MCF 10A (cell line): ENCODE measurements at regions not wholly inside any gene's neighbourhood (a gene's known extent, or its start where the extent isn't known, plus 50 kb on each side); places are given as distances from the start of the nearest gene placed in this dataset.

Experiments
- BruUV-seq: library from RNA; stranded (reverse); fragments of 400-500 nt; replicated peaks from 2 replicates; lab custom pipeline; 2021; lab: Mats Ljungman, UMichigan
- CTCF ChIA-PET: fragments of 300-600 bp; sonication (Branson Sonifier 250); formaldehyde crosslinking; extraction: SDS; loops from one replicate; lab custom pipeline; 2021; ENCODE audit warnings: antibody characterized with exemption, inconsistent platforms; lab: Yijun Ruan, JAX
- POLR2A ChIA-PET: fragments of 300-600, 350-650 bp; sonication (Branson Sonifier 250); formaldehyde crosslinking; extraction: SDS; loops from one replicate; lab custom pipeline; 2020; ENCODE audit warnings: antibody characterized with exemption, inconsistent platforms; lab: Yijun Ruan, JAX
- DNase-seq: peaks from one replicate; pipeline ENCODE4 v3.0.0-alpha.2; 2018; ENCODE audit not compliant: unreplicated experiment
- H3K27ac Mint-ChIP-seq: one replicate; pipeline ENCODE4 v1.8.0; 2022; ENCODE audit warnings: mild to moderate bottlenecking, low read depth, mixed read lengths; ENCODE audit not compliant: unreplicated experiment
- H3K27me3 Mint-ChIP-seq: one replicate; pipeline ENCODE4 v1.8.0; 2022; ENCODE audit warnings: mixed read lengths; ENCODE audit not compliant: insufficient read depth, unreplicated experiment
- H3K36me3 Mint-ChIP-seq: one replicate; pipeline ENCODE4 v1.8.0; 2022; ENCODE audit warnings: mild to moderate bottlenecking, moderate library complexity, mixed read lengths; ENCODE audit not compliant: insufficient read depth, unreplicated experiment
- H3K4me1 Mint-ChIP-seq: one replicate; pipeline ENCODE4 v1.8.0; 2022; ENCODE audit warnings: mixed read lengths; ENCODE audit not compliant: insufficient read depth, unreplicated experiment
- H3K4me3 Mint-ChIP-seq: one replicate; pipeline ENCODE4 v1.8.0; 2022; ENCODE audit warnings: mild to moderate bottlenecking, moderate library complexity, mixed read lengths; ENCODE audit not compliant: unreplicated experiment
- H3K9me3 Mint-ChIP-seq: one replicate; pipeline ENCODE4 v1.8.0; 2022; ENCODE audit warnings: mixed read lengths; ENCODE audit not compliant: unreplicated experiment
- intact Hi-C: fragments of 100-400 bp; cut with micrococcal nuclease; formaldehyde crosslinking; loops from 2 replicates; pipeline ENCODE4 v1.14.1; 2022
- TF ChIP-seq, protein P1 (sequence below): fragments of 200-600 bp; IDR thresholded peaks from one replicate; pipeline ENCODE4 v1.8.0; 2022; ENCODE audit warnings: antibody characterized with exemption, mild to moderate bottlenecking; ENCODE audit not compliant: unreplicated experiment

DNA sequence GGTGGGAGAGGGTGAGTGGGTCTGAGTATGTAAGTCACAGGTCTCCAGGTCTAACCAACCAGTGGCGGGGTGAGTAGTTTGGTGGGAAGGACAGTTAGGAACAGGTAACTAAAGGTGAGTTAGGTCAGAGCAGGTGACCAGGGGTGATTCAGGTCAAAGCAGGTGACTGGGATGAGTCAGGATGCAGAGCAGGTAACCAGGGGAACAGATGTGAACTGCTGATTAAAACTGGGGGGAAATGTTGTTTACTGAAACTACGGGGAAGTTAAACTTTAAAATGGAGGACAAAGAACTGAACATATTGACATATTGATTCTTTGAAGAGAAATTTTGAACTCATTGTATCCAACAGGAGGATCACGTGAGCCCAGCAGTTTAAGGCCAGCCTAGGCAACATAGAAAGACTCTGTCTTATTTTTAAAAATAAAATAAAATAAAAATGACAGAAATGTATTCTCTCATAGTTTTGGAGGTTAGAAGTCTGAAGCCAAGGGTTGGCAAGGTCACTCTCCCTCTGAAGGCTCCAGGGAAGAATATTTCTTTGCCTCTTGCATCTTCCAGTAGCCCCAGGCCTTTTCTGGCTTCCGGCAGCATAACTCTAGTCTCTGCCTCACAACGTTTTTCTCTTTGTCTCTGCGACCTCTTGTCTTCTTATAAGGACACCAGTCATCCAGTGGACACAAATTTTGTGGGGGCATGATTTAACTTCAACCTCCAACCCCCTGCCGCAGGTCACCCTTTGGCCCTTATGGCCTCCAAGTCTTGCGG lies 64.3 kb upstream of the TINAGL1 start:
- POLR2A ChIA-PET = no interaction called here
- Mint-ChIP-seq H3K36me3 (no peaks in the 10 kb centered on the region), H3K4me3 (no peak overlapping the region), H3K4me1 (peaks cover 18% of the 10 kb centered on the region), H3K27me3 (no peaks in the 10 kb centered on the region), H3K9me3 (no peaks in the 10 kb centered on the region), H3K27ac (no peak overlapping the region)
- TF ChIP-seq, protein P1, sequence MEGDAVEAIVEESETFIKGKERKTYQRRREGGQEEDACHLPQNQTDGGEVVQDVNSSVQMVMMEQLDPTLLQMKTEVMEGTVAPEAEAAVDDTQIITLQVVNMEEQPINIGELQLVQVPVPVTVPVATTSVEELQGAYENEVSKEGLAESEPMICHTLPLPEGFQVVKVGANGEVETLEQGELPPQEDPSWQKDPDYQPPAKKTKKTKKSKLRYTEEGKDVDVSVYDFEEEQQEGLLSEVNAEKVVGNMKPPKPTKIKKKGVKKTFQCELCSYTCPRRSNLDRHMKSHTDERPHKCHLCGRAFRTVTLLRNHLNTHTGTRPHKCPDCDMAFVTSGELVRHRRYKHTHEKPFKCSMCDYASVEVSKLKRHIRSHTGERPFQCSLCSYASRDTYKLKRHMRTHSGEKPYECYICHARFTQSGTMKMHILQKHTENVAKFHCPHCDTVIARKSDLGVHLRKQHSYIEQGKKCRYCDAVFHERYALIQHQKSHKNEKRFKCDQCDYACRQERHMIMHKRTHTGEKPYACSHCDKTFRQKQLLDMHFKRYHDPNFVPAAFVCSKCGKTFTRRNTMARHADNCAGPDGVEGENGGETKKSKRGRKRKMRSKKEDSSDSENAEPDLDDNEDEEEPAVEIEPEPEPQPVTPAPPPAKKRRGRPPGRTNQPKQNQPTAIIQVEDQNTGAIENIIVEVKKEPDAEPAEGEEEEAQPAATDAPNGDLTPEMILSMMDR = no peak
- no TSS peak for BruUV-seq
- intact Hi-C loops = no loop called here
- CTCF ChIA-PET = interaction anchor here (0.6 to 1.6 kb wide), 3 partner anchors 8 to 37 kb away, joined by 5 to 7 read pairs (median 6); no protein-coding TSS in a partner anchor
- no peak for DNase-seq

DNA sequence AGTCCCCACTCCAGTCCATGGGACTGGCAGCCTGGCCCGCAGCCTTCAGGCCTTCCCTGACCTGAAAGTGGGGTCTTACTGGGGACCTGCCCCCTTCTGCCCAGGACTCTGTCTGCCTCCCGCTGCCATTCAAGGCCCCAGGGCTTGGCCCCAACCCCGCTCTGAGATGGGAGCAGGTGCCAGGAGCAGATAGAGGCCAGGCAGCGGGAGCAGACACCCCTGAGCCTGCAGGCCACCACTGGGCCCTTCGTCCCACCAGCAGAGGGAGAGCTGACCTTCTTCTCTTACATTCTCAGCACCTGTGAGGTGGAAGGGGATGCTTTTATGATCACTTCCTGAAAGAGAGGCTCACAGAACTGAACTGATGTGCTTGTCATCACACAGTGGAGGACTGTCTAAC lies 62.2 kb upstream of the TINAGL1 start:
- Mint-ChIP-seq H3K4me1 (peaks cover 18% of the 10 kb centered on the region), H3K9me3 (no peaks in the 10 kb centered on the region), H3K27me3 (no peaks in the 10 kb centered on the region), H3K27ac (no peak overlapping the region), H3K4me3 (no peak overlapping the region), H3K36me3 (peaks cover under 1% of the 10 kb centered on the region)
- DNase-seq = no peak
- no TSS peak for BruUV-seq
- ChIA-PET CTCF (no interaction called here), POLR2A (no interaction called here)
- intact Hi-C loops = no loop called here
- TF ChIP-seq, protein P1 = no peak

DNA sequence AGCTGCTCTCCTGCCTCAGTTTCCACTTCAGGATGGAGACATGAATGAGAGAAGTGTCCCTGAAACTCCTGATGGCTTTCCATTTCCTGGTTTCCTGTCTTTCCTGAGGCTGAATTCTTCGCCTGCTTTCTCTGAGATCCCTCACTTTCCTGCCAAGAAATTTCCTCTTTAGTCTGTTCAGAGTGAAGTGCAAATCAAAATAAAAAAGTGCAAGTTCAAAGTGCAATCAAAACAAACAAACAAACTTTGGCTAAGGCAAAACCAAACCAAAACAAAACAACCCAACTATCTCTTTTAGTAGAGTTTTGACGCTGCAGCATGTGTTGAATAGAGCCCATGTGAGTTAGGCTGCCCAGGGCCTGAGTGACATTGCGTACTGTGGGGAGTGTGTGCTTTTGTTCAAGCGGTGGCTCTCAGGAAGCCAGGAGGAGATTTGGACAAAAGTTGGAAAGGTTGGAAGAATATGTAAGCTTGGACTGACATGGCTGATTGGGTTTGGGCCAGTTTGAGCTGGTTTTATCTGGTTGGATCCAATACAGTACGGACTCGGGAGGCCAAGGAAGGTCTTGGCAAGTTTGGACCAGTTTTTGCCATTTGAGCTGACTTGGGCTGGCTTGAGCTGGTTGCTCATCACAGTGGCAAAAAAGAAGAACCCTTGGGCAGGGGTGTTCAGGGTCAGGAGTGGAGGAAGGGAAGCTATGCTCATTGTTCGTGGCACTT lies 61.1 kb upstream of the TINAGL1 start:
- no peaks in the 10 kb centered on the region for H3K9me3 Mint-ChIP-seq
- H3K4me1 Mint-ChIP-seq = peaks cover 18% of the 10 kb centered on the region
- H3K27ac Mint-ChIP-seq = no peak overlapping the region
- ChIA-PET CTCF (interaction anchor here (0.5 to 0.6 kb wide), 3 partner anchors 16 to 1329 kb away, joined by 3 to 4 read pairs (median 4); no protein-coding TSS in a partner anchor), POLR2A (interaction anchor here (0.8 kb wide), 1 partner anchor 9 kb away, joined by 4 read pairs; no protein-coding TSS in a partner anchor)
- no peak for DNase-seq
- BruUV-seq = no TSS peak
- TF ChIP-seq, protein P1 = no peak
- intact Hi-C loops = no loop called here
- no peaks in the 10 kb centered on the region for H3K27me3 Mint-ChIP-seq
- no peak overlapping the region for H3K4me3 Mint-ChIP-seq
- H3K36me3 Mint-ChIP-seq = peaks cover 5% of the 10 kb centered on the region

DNA sequence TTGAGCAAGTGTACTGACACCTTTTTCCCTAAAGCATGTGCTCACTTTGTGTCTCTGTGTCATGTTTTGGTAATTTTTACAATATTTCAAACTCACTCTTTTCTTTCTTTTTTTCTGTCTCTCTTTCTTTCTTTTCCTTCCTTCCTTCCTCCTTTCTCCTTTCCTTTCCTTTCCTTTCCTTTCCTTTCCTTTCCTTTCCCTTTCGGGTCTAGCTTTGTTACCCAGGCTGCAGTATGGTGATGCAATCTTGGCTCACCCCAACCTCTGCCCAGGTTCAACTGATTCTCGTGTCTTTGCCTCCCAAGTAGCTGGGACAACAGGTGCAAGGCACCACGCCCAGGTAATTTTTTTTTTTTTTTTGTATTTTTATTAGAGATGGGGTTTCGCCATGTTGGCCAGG lies 60.4 kb upstream of the TINAGL1 start:
- Mint-ChIP-seq H3K4me1 (peaks cover 22% of the 10 kb centered on the region), H3K27me3 (no peaks in the 10 kb centered on the region), H3K9me3 (no peaks in the 10 kb centered on the region), H3K27ac (no peak overlapping the region), H3K4me3 (no peak overlapping the region), H3K36me3 (peaks cover 5% of the 10 kb centered on the region)
- TF ChIP-seq, protein P1 = no peak
- DNase-seq = no peak
- intact Hi-C loops = no loop called here
- ChIA-PET POLR2A (interaction anchor here (0.8 kb wide), 1 partner anchor 8 kb away, joined by 4 read pairs; no protein-coding TSS in a partner anchor), CTCF (interaction anchor here (0.5 to 0.7 kb wide), 2 partner anchors 99 to 1329 kb away, joined by 3 to 4 read pairs; no protein-coding TSS in a partner anchor)
- BruUV-seq = no TSS peak
